ENCODE measurements at regions not wholly inside any gene's neighbourhood (a gene's known extent, or its start where the extent isn't known, plus 50 kb on each side); places are given as distances from the start of the nearest gene placed in this dataset.

- no peak for TF ChIP-seq CTCF (IDR thresholded peaks at IDR 0.05; ENCODE audit: control insufficient read depth, insufficient read depth, low read depth, low read length, missing control alignments)
- no peak overlapping the region for H3K4me3 ChIP-seq (ENCODE audit: control insufficient read depth, low read depth, low read length)
- DNase-seq (ENCODE audit: low read depth) = no peak
Measured at GRCh38 chr14:39957290-39957689, 525.1 kb upstream of the FBXO33 start.

- H3K4me3 ChIP-seq (ENCODE audit: control insufficient read depth, low read depth, low read length) = no peak overlapping the region
- TF ChIP-seq CTCF (IDR thresholded peaks at IDR 0.05; ENCODE audit: control insufficient read depth, insufficient read depth, low read depth, low read length, missing control alignments) = no peak
- DNase-seq (ENCODE audit: low read depth) = no peak
Measured at GRCh38 chr14:39956372-39956771, 524.1 kb upstream of the FBXO33 start.

- DNase-seq (ENCODE audit: low read depth) = no peak
- no peak for TF ChIP-seq CTCF (IDR thresholded peaks at IDR 0.05; ENCODE audit: control insufficient read depth, insufficient read depth, low read depth, low read length, missing control alignments)
- no peak overlapping the region for H3K4me3 ChIP-seq (ENCODE audit: control insufficient read depth, low read depth, low read length)
Measured at GRCh38 chr14:39948235-39948634, 516.0 kb upstream of the FBXO33 start.

GRCh38 chr14:39946807-39947206, 514.6 kb upstream of the FBXO33 start:
- no peak overlapping the region for H3K4me3 ChIP-seq (ENCODE audit: control insufficient read depth, low read depth, low read length)
- TF ChIP-seq CTCF (IDR thresholded peaks at IDR 0.05; ENCODE audit: control insufficient read depth, insufficient read depth, low read depth, low read length, missing control alignments) = no peak
- DNase-seq (ENCODE audit: low read depth) = no peak

- no peak for DNase-seq (ENCODE audit: low read depth)
- TF ChIP-seq CTCF (IDR thresholded peaks at IDR 0.05; ENCODE audit: control insufficient read depth, insufficient read depth, low read depth, low read length, missing control alignments) = no peak
- no peak overlapping the region for H3K4me3 ChIP-seq (ENCODE audit: control insufficient read depth, low read depth, low read length)
Measured at GRCh38 chr14:39939023-39939422, 506.8 kb upstream of the FBXO33 start.

GRCh38 chr14:39912192-39913100, 480.2 kb upstream of the FBXO33 start:
- TF ChIP-seq CTCF (IDR thresholded peaks at IDR 0.05; ENCODE audit: control insufficient read depth, insufficient read depth, low read depth, low read length, missing control alignments) = no peak
- H3K4me3 ChIP-seq (ENCODE audit: control insufficient read depth, low read depth, low read length) = no peak overlapping the region
- DNase-seq (ENCODE audit: low read depth) = no peak

All from AG09309 (cell line).